ENCODE measurements at regions not wholly inside any gene's neighbourhood (a gene's known extent, or its start where the extent isn't known, plus 50 kb on each side); places are given as distances from the start of the nearest gene placed in this dataset.

- H3K4me3 ChIP-seq (ENCODE audit: low read length in 2 of 2): no peak overlapping the region
- H3K36me3 ChIP-seq (ENCODE audit: control insufficient read depth in 2 of 2, insufficient read depth in 2 of 2, low read length in 1 of 2): no peaks in the 10 kb centered on the region
- WGBS: 84% methylated on average over 1 of the region's 1 CpG
- no peaks in the 10 kb centered on the region for H3K9me3 ChIP-seq (ENCODE audit: control insufficient read depth in 2 of 2, insufficient read depth in 1 of 2, low read length in 1 of 2)
- no peaks in the 10 kb centered on the region for H3K4me1 ChIP-seq (ENCODE audit: control insufficient read depth in 2 of 2, insufficient read depth in 2 of 2, low read length in 2 of 2)
- no peaks in the 10 kb centered on the region for H3K27me3 ChIP-seq (ENCODE audit: control insufficient read depth in 2 of 2, insufficient read depth in 1 of 2, low read length in 1 of 2)
- no peak overlapping the region for H3K27ac ChIP-seq (ENCODE audit: low read depth in 1 of 2, low read length in 1 of 2)
- DNase-seq (ENCODE audit: low read depth in 6 of 9, low spot score in 9 of 9): no peak
These were observed 1142.0 kb upstream of the PIK3C3 start for GRCh38 chr18:40812981-40813515.

- H3K27ac ChIP-seq (ENCODE audit: low read depth in 1 of 2, low read length in 1 of 2): no peak overlapping the region
- DNase-seq (ENCODE audit: low read depth in 6 of 9, low spot score in 9 of 9): no peak
- H3K4me1 ChIP-seq (ENCODE audit: control insufficient read depth in 2 of 2, insufficient read depth in 2 of 2, low read length in 2 of 2): no peaks in the 10 kb centered on the region
- H3K36me3 ChIP-seq (ENCODE audit: control insufficient read depth in 2 of 2, insufficient read depth in 2 of 2, low read length in 1 of 2): no peaks in the 10 kb centered on the region
- H3K9me3 ChIP-seq (ENCODE audit: control insufficient read depth in 2 of 2, insufficient read depth in 1 of 2, low read length in 1 of 2): no peaks in the 10 kb centered on the region
- no peaks in the 10 kb centered on the region for H3K27me3 ChIP-seq (ENCODE audit: control insufficient read depth in 2 of 2, insufficient read depth in 1 of 2, low read length in 1 of 2)
- H3K4me3 ChIP-seq (ENCODE audit: low read length in 2 of 2): no peak overlapping the region
These were observed 1144.7 kb upstream of the PIK3C3 start for GRCh38 chr18:40810372-40810771.

- Histone ChIP-seq H3K4me1 (ENCODE audit: control insufficient read depth in 2 of 2, insufficient read depth in 2 of 2, low read length in 2 of 2) (no peaks in the 10 kb centered on the region), H3K4me3 (ENCODE audit: low read length in 2 of 2) (no peak overlapping the region), H3K27ac (ENCODE audit: low read depth in 1 of 2, low read length in 1 of 2) (no peak overlapping the region), H3K9me3 (ENCODE audit: control insufficient read depth in 2 of 2, insufficient read depth in 1 of 2, low read length in 1 of 2) (no peaks in the 10 kb centered on the region), H3K27me3 (ENCODE audit: control insufficient read depth in 2 of 2, insufficient read depth in 1 of 2, low read length in 1 of 2) (no peaks in the 10 kb centered on the region), H3K36me3 (ENCODE audit: control insufficient read depth in 2 of 2, insufficient read depth in 2 of 2, low read length in 1 of 2) (no peaks in the 10 kb centered on the region)
- DNase-seq (ENCODE audit: low read depth in 6 of 9, low spot score in 9 of 9): no peak
- 89% methylated on average over 4 of the region's 4 CpGs for whole genome bisulfite sequencing
These were observed 1165.7 kb upstream of the PIK3C3 start for GRCh38 chr18:40789286-40789685.

GRCh38 chr18:40782453-40783130 lies 1172.4 kb upstream of the PIK3C3 start:
- Histone ChIP-seq H3K27me3 (ENCODE audit: control insufficient read depth in 2 of 2, insufficient read depth in 1 of 2, low read length in 1 of 2) (no peaks in the 10 kb centered on the region), H3K27ac (ENCODE audit: low read depth in 1 of 2, low read length in 1 of 2) (no peak overlapping the region), H3K4me3 (ENCODE audit: low read length in 2 of 2) (no peak overlapping the region), H3K9me3 (ENCODE audit: control insufficient read depth in 2 of 2, insufficient read depth in 1 of 2, low read length in 1 of 2) (no peaks in the 10 kb centered on the region), H3K4me1 (ENCODE audit: control insufficient read depth in 2 of 2, insufficient read depth in 2 of 2, low read length in 2 of 2) (no peaks in the 10 kb centered on the region), H3K36me3 (ENCODE audit: control insufficient read depth in 2 of 2, insufficient read depth in 2 of 2, low read length in 1 of 2) (no peaks in the 10 kb centered on the region)
- 87% methylated on average over 3 of the region's 3 CpGs for WGBS
- no peak for DNase-seq (ENCODE audit: low read depth in 6 of 9, low spot score in 9 of 9)

GRCh38 chr18:40769786-40770185 lies 1185.2 kb upstream of the PIK3C3 start:
- Histone ChIP-seq H3K27me3 (ENCODE audit: control insufficient read depth in 2 of 2, insufficient read depth in 1 of 2, low read length in 1 of 2) (no peaks in the 10 kb centered on the region), H3K4me3 (ENCODE audit: low read length in 2 of 2) (no peak overlapping the region), H3K36me3 (ENCODE audit: control insufficient read depth in 2 of 2, insufficient read depth in 2 of 2, low read length in 1 of 2) (no peaks in the 10 kb centered on the region), H3K4me1 (ENCODE audit: control insufficient read depth in 2 of 2, insufficient read depth in 2 of 2, low read length in 2 of 2) (no peaks in the 10 kb centered on the region), H3K9me3 (ENCODE audit: control insufficient read depth in 2 of 2, insufficient read depth in 1 of 2, low read length in 1 of 2) (no peaks in the 10 kb centered on the region), H3K27ac (ENCODE audit: low read depth in 1 of 2, low read length in 1 of 2) (no peak overlapping the region)
- no peak for DNase-seq (ENCODE audit: low read depth in 6 of 9, low spot score in 9 of 9)
- 86% methylated on average over 2 of the region's 2 CpGs for WGBS

- no peak for DNase-seq (ENCODE audit: low read depth in 6 of 9, low spot score in 9 of 9)
- Histone ChIP-seq H3K4me3 (ENCODE audit: low read length in 2 of 2) (no peak overlapping the region), H3K4me1 (ENCODE audit: control insufficient read depth in 2 of 2, insufficient read depth in 2 of 2, low read length in 2 of 2) (no peaks in the 10 kb centered on the region), H3K27me3 (ENCODE audit: control insufficient read depth in 2 of 2, insufficient read depth in 1 of 2, low read length in 1 of 2) (no peaks in the 10 kb centered on the region), H3K27ac (ENCODE audit: low read depth in 1 of 2, low read length in 1 of 2) (no peak overlapping the region), H3K36me3 (ENCODE audit: control insufficient read depth in 2 of 2, insufficient read depth in 2 of 2, low read length in 1 of 2) (no peaks in the 10 kb centered on the region), H3K9me3 (ENCODE audit: control insufficient read depth in 2 of 2, insufficient read depth in 1 of 2, low read length in 1 of 2) (no peaks in the 10 kb centered on the region)
- 95% methylated on average over 6 of the region's 6 CpGs for WGBS
These were observed 1194.8 kb upstream of the PIK3C3 start for GRCh38 chr18:40760251-40760650.

- no peak for DNase-seq (ENCODE audit: low read depth in 6 of 9, low spot score in 9 of 9)
- Histone ChIP-seq H3K36me3 (ENCODE audit: control insufficient read depth in 2 of 2, insufficient read depth in 2 of 2, low read length in 1 of 2) (no peaks in the 10 kb centered on the region), H3K27me3 (ENCODE audit: control insufficient read depth in 2 of 2, insufficient read depth in 1 of 2, low read length in 1 of 2) (no peaks in the 10 kb centered on the region), H3K4me1 (ENCODE audit: control insufficient read depth in 2 of 2, insufficient read depth in 2 of 2, low read length in 2 of 2) (no peaks in the 10 kb centered on the region), H3K27ac (ENCODE audit: low read depth in 1 of 2, low read length in 1 of 2) (no peak overlapping the region), H3K9me3 (ENCODE audit: control insufficient read depth in 2 of 2, insufficient read depth in 1 of 2, low read length in 1 of 2) (no peaks in the 10 kb centered on the region), H3K4me3 (ENCODE audit: low read length in 2 of 2) (no peak overlapping the region)
- 34% methylated on average over 1 of the region's 1 CpG for WGBS
These were observed 1200.6 kb upstream of the PIK3C3 start for GRCh38 chr18:40754477-40754876.

GRCh38 chr18:40752316-40752715 lies 1202.7 kb upstream of the PIK3C3 start:
- Histone ChIP-seq H3K4me3 (ENCODE audit: low read length in 2 of 2) (no peak overlapping the region), H3K4me1 (ENCODE audit: control insufficient read depth in 2 of 2, insufficient read depth in 2 of 2, low read length in 2 of 2) (no peaks in the 10 kb centered on the region), H3K27ac (ENCODE audit: low read depth in 1 of 2, low read length in 1 of 2) (no peak overlapping the region), H3K27me3 (ENCODE audit: control insufficient read depth in 2 of 2, insufficient read depth in 1 of 2, low read length in 1 of 2) (no peaks in the 10 kb centered on the region), H3K36me3 (ENCODE audit: control insufficient read depth in 2 of 2, insufficient read depth in 2 of 2, low read length in 1 of 2) (no peaks in the 10 kb centered on the region), H3K9me3 (ENCODE audit: control insufficient read depth in 2 of 2, insufficient read depth in 1 of 2, low read length in 1 of 2) (no peaks in the 10 kb centered on the region)
- DNase-seq (ENCODE audit: low read depth in 6 of 9, low spot score in 9 of 9): no peak
- WGBS: 90% methylated on average over 4 of the region's 4 CpGs

GRCh38 chr18:40751186-40751585 lies 1203.8 kb upstream of the PIK3C3 start:
- Histone ChIP-seq H3K27ac (ENCODE audit: low read depth in 1 of 2, low read length in 1 of 2) (no peak overlapping the region), H3K9me3 (ENCODE audit: control insufficient read depth in 2 of 2, insufficient read depth in 1 of 2, low read length in 1 of 2) (no peaks in the 10 kb centered on the region), H3K36me3 (ENCODE audit: control insufficient read depth in 2 of 2, insufficient read depth in 2 of 2, low read length in 1 of 2) (no peaks in the 10 kb centered on the region), H3K4me3 (ENCODE audit: low read length in 2 of 2) (no peak overlapping the region), H3K4me1 (ENCODE audit: control insufficient read depth in 2 of 2, insufficient read depth in 2 of 2, low read length in 2 of 2) (no peaks in the 10 kb centered on the region), H3K27me3 (ENCODE audit: control insufficient read depth in 2 of 2, insufficient read depth in 1 of 2, low read length in 1 of 2) (no peaks in the 10 kb centered on the region)
- no peak for DNase-seq (ENCODE audit: low read depth in 6 of 9, low spot score in 9 of 9)
- WGBS: 90% methylated on average over 2 of the region's 2 CpGs

All from thymus (tissue), 11 donors.